ENCODE measurements at regions not wholly inside any gene's neighbourhood (a gene's known extent, or its start where the extent isn't known, plus 50 kb on each side); places are given as distances from the start of the nearest gene placed in this dataset.

DNA sequence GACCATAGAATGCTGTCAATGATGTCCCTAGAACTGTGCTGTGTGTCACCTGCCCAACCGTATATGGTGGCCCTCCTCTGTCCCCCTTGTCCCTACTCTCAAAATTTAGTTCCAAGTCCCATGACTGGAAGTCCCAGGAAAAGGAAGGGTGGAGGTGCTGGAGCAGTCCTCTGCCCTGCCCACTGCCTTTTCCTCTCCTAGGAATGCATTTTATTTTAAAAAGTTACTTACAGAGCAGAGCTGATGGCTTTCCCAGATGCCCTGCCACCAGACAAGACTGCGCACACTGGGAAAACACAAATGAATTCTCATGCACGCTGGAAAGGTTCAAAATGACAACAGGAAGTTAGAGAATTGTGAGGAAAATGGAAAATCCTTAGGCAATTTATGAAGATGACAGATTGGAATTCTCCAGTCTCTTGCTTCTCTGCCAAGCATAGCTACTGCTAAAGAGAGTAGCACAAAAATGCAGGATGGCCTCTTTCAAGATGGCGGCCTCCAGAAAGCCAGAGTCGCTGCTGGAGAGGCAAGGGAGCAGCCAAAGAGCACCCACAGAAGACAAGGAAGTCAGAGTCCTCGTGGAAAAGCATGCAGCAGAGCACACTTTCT is 117.1 kb upstream of the TSC22D1 start:
- H3K4me2 ChIP-seq (ENCODE audit: low read length): no peak overlapping the region
- no peaks in the 10 kb centered on the region for H3K9me2 ChIP-seq (ENCODE audit: low read depth, low read length)
- H3K27ac ChIP-seq (ENCODE audit: low read depth, low read length, poor library complexity, severe bottlenecking): no peak overlapping the region
- no peaks in the 10 kb centered on the region for H3K36me3 ChIP-seq (ENCODE audit: insufficient read depth, low read length)
- no peak overlapping the region for H3K4me3 ChIP-seq (ENCODE audit: low read depth, low read length, poor library complexity, severe bottlenecking)
- H2AFZ ChIP-seq (ENCODE audit: low read length): no peak overlapping the region
- no peaks in the 10 kb centered on the region for H3K79me2 ChIP-seq (ENCODE audit: insufficient read depth, low read length)
- TF ChIP-seq, protein P1, sequence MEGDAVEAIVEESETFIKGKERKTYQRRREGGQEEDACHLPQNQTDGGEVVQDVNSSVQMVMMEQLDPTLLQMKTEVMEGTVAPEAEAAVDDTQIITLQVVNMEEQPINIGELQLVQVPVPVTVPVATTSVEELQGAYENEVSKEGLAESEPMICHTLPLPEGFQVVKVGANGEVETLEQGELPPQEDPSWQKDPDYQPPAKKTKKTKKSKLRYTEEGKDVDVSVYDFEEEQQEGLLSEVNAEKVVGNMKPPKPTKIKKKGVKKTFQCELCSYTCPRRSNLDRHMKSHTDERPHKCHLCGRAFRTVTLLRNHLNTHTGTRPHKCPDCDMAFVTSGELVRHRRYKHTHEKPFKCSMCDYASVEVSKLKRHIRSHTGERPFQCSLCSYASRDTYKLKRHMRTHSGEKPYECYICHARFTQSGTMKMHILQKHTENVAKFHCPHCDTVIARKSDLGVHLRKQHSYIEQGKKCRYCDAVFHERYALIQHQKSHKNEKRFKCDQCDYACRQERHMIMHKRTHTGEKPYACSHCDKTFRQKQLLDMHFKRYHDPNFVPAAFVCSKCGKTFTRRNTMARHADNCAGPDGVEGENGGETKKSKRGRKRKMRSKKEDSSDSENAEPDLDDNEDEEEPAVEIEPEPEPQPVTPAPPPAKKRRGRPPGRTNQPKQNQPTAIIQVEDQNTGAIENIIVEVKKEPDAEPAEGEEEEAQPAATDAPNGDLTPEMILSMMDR (IDR thresholded peaks at IDR 0.05; ENCODE audit: low read length): no peak
- TF ChIP-seq EZH2 (IDR thresholded peaks at IDR 0.05; ENCODE audit: borderline replicate concordance, low read length): no peak
- no peaks in the 10 kb centered on the region for H3K27me3 ChIP-seq (ENCODE audit: insufficient read depth, low read length)
- no peaks in the 10 kb centered on the region for H3F3A ChIP-seq (ENCODE audit: insufficient read depth, low read length)
- H4K20me1 ChIP-seq (ENCODE audit: insufficient read depth, low read length): no peaks in the 10 kb centered on the region
- H3K4me1 ChIP-seq (ENCODE audit: insufficient read depth, low read length, severe bottlenecking): no peaks in the 10 kb centered on the region
- no peaks in the 10 kb centered on the region for H3K9me3 ChIP-seq (ENCODE audit: low read length)
- no peak overlapping the region for H3K9ac ChIP-seq (ENCODE audit: low read length)

DNA sequence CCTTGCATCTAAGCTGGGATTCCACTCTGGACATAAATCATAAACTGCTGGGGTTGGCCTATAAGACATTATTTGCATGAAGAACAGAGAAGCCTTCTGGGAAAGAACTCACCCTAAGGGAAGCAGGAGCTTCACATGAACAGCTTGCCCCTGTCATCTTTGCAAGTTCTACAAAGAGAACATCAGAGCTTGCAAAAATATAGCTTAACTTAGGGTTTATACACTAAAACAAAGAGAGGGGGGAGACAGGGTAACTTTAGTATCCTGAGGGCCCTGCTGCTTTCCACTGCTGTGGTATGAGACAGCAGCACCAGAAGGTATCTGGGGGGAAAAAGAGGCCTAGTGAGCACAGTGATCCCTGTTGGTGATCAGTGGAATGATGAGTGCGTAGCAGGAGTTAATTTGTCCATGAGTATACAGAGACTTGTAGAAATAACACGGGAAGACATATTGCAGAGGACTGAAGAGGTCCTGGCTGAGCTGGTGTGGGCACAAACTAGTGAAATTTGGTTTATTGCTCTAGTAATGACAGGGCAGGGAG is 116.1 kb upstream of the TSC22D1 start:
- Histone ChIP-seq H3K27me3 (ENCODE audit: insufficient read depth, low read length) (no peaks in the 10 kb centered on the region), H3K9me2 (ENCODE audit: low read depth, low read length) (no peaks in the 10 kb centered on the region), H3K9ac (ENCODE audit: low read length) (no peak overlapping the region), H4K20me1 (ENCODE audit: insufficient read depth, low read length) (no peaks in the 10 kb centered on the region), H3K9me3 (ENCODE audit: low read length) (no peaks in the 10 kb centered on the region), H3K27ac (ENCODE audit: low read depth, low read length, poor library complexity, severe bottlenecking) (no peak overlapping the region), H3F3A (ENCODE audit: insufficient read depth, low read length) (no peaks in the 10 kb centered on the region), H3K4me1 (ENCODE audit: insufficient read depth, low read length, severe bottlenecking) (no peaks in the 10 kb centered on the region), H3K36me3 (ENCODE audit: insufficient read depth, low read length) (no peaks in the 10 kb centered on the region), H3K4me2 (ENCODE audit: low read length) (no peak overlapping the region), H3K79me2 (ENCODE audit: insufficient read depth, low read length) (no peaks in the 10 kb centered on the region), H3K4me3 (ENCODE audit: low read depth, low read length, poor library complexity, severe bottlenecking) (no peak overlapping the region), H2AFZ (ENCODE audit: low read length) (no peak overlapping the region)
- TF ChIP-seq, protein P1 (IDR thresholded peaks at IDR 0.05; ENCODE audit: low read length): no peak
- no peak for TF ChIP-seq EZH2 (IDR thresholded peaks at IDR 0.05; ENCODE audit: borderline replicate concordance, low read length)

DNA sequence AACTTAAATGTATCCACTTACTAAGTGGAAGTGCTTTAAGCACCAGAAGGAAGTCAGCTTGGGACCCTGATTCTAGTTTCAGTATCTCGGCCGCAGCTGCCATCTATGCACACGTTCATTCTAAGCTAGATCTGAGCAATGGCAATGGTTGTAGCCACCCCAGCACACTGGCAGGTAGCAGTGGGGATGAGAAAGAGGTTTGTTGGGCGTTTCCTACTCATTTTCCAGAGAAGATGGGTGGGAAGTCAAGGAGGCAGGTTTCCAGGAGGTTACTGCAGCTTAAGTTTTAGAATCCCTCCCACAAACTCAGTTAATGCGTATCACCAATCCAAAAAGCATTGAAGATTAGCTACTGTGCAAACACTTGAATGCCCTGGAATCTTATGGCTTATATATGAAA is 114.2 kb upstream of the TSC22D1 start:
- Histone ChIP-seq H3K4me3 (ENCODE audit: low read depth, low read length, poor library complexity, severe bottlenecking) (no peak overlapping the region), H3K9ac (ENCODE audit: low read length) (no peak overlapping the region), H3K27ac (ENCODE audit: low read depth, low read length, poor library complexity, severe bottlenecking) (no peak overlapping the region), H3K27me3 (ENCODE audit: insufficient read depth, low read length) (no peaks in the 10 kb centered on the region), H3K4me2 (ENCODE audit: low read length) (no peak overlapping the region), H3K4me1 (ENCODE audit: insufficient read depth, low read length, severe bottlenecking) (no peaks in the 10 kb centered on the region), H3K36me3 (ENCODE audit: insufficient read depth, low read length) (no peaks in the 10 kb centered on the region), H3F3A (ENCODE audit: insufficient read depth, low read length) (no peaks in the 10 kb centered on the region), H3K9me2 (ENCODE audit: low read depth, low read length) (no peaks in the 10 kb centered on the region), H3K79me2 (ENCODE audit: insufficient read depth, low read length) (no peaks in the 10 kb centered on the region), H3K9me3 (ENCODE audit: low read length) (no peaks in the 10 kb centered on the region), H2AFZ (ENCODE audit: low read length) (no peak overlapping the region), H4K20me1 (ENCODE audit: insufficient read depth, low read length) (no peaks in the 10 kb centered on the region)
- TF ChIP-seq, protein P1 (IDR thresholded peaks at IDR 0.05; ENCODE audit: low read length): no peak
- TF ChIP-seq EZH2 (IDR thresholded peaks at IDR 0.05; ENCODE audit: borderline replicate concordance, low read length): no peak

Measured in OCI-LY1 (cell line).